ENCODE measurements at regions not wholly inside any gene's neighbourhood (a gene's known extent, or its start where the extent isn't known, plus 50 kb on each side); places are given as distances from the start of the nearest gene placed in this dataset.

DNA sequence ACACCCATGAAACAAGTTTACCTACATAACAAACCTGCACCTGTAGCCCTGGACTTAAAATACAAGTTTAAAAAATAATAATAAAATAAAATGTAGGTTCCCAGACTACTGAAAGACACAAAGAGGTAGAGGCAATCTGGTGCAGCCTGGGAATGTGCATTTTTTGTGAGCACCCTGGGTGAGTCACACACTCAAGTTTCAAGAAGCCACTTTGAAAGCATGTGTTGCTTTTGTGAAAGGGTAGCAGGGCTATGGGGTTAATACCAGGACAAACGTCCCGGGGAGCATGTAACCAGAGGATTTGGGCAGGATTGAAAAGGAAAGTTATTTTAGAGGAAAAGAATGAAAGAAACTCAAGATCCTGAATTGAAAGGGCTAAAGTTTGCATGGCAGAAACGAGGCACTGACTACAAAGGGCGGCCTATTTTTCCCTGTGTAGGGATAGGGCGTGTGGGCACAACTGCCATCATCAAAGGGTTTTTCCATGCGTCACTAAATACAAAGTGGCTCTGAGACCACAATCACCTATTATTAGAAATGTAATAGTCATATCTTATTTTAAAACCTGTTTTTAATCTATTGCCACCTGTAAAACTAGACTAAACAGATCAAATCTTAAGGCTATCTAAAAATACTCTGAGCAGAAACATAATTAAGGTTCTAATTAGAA, 314.9 kb downstream of the COG6 start:
- no peaks in the 10 kb centered on the region for H3F3A ChIP-seq (ENCODE audit: insufficient read depth)
- H2AFZ ChIP-seq (ENCODE audit: low read depth, low read length, severe bottlenecking), result no peak overlapping the region
- TF ChIP-seq, protein P1, sequence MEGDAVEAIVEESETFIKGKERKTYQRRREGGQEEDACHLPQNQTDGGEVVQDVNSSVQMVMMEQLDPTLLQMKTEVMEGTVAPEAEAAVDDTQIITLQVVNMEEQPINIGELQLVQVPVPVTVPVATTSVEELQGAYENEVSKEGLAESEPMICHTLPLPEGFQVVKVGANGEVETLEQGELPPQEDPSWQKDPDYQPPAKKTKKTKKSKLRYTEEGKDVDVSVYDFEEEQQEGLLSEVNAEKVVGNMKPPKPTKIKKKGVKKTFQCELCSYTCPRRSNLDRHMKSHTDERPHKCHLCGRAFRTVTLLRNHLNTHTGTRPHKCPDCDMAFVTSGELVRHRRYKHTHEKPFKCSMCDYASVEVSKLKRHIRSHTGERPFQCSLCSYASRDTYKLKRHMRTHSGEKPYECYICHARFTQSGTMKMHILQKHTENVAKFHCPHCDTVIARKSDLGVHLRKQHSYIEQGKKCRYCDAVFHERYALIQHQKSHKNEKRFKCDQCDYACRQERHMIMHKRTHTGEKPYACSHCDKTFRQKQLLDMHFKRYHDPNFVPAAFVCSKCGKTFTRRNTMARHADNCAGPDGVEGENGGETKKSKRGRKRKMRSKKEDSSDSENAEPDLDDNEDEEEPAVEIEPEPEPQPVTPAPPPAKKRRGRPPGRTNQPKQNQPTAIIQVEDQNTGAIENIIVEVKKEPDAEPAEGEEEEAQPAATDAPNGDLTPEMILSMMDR (IDR thresholded peaks at IDR 0.05; ENCODE audit: insufficient read depth, low read length, poor library complexity, severe bottlenecking), result no peak
- no peak for TF ChIP-seq EZH2phosphoT487 (conservative IDR thresholded peaks at IDR 0.05; ENCODE audit: low read length)
- no peaks in the 10 kb centered on the region for H3K9me2 ChIP-seq (replicated peaks; ENCODE audit: insufficient read depth, low read length)
- H3K4me3 ChIP-seq (ENCODE audit: insufficient read depth, low read length, poor library complexity, severe bottlenecking), result no peak overlapping the region
- no peak overlapping the region for H3K9ac ChIP-seq (ENCODE audit: low read length)
- H3K9me3 ChIP-seq (ENCODE audit: insufficient read depth, low read length), result no peaks in the 10 kb centered on the region
- no peaks in the 10 kb centered on the region for H3K79me2 ChIP-seq (ENCODE audit: insufficient read depth, low read length)
- H3K4me2 ChIP-seq (ENCODE audit: low read depth, low read length, poor library complexity, severe bottlenecking), result no peak overlapping the region
- no peaks in the 10 kb centered on the region for H4K20me1 ChIP-seq (ENCODE audit: low read depth, low read length)
- H3K36me3 ChIP-seq (ENCODE audit: low read length), result no peaks in the 10 kb centered on the region
- no peaks in the 10 kb centered on the region for H3K27me3 ChIP-seq (ENCODE audit: low read length)
- H3K27ac ChIP-seq (ENCODE audit: low read depth, low read length), result no peak overlapping the region

DNA sequence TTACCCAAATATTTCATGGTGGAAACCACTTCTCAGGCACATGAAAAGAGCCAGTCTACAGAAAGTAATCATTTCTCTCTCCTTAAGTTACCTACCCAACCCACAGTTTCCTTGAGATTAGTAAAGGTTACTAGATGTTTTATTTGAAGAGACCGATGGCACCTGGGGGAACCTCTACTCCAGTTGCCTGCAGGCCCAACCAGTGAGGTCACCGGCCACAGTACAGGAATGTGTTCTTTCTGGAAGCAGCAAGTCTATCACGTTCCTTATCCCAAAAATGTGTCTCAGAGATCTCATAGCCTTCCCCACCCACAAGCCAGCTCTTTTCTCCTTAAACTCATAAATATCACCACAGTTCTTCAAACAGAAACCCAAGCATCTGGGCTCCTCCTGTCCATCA, 316.1 kb downstream of the COG6 start:
- no peaks in the 10 kb centered on the region for H4K20me1 ChIP-seq (ENCODE audit: low read depth, low read length)
- no peak overlapping the region for H3K4me2 ChIP-seq (ENCODE audit: low read depth, low read length, poor library complexity, severe bottlenecking)
- no peak overlapping the region for H3K27ac ChIP-seq (ENCODE audit: low read depth, low read length)
- no peaks in the 10 kb centered on the region for H3K9me3 ChIP-seq (ENCODE audit: insufficient read depth, low read length)
- no peaks in the 10 kb centered on the region for H3F3A ChIP-seq (ENCODE audit: insufficient read depth)
- H3K9ac ChIP-seq (ENCODE audit: low read length), result no peak overlapping the region
- H2AFZ ChIP-seq (ENCODE audit: low read depth, low read length, severe bottlenecking), result no peak overlapping the region
- TF ChIP-seq EZH2phosphoT487 (conservative IDR thresholded peaks at IDR 0.05; ENCODE audit: low read length), result no peak
- TF ChIP-seq, protein P1 (IDR thresholded peaks at IDR 0.05; ENCODE audit: insufficient read depth, low read length, poor library complexity, severe bottlenecking), result no peak
- no peaks in the 10 kb centered on the region for H3K27me3 ChIP-seq (ENCODE audit: low read length)
- H3K79me2 ChIP-seq (ENCODE audit: insufficient read depth, low read length), result no peaks in the 10 kb centered on the region
- H3K4me3 ChIP-seq (ENCODE audit: insufficient read depth, low read length, poor library complexity, severe bottlenecking), result no peak overlapping the region
- no peaks in the 10 kb centered on the region for H3K9me2 ChIP-seq (replicated peaks; ENCODE audit: insufficient read depth, low read length)
- H3K36me3 ChIP-seq (ENCODE audit: low read length), result no peaks in the 10 kb centered on the region

DNA sequence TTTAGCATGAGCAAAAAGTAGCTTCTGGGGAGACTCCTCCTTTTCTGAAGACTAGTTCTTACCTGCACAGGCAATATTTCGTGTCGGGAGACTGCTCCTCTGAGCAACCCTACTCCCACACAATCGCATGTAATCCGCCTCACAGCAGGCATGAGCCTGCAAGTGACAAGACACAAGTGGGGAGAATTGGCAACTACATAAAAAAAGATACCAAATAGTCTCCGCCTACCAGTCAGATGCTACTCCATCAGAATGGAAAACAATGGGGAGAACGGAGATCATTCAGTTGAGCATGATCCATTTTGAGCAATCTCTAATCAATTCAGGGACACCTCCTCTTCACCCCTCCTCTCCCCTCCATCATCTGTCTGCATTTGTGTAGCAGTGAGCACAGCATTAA, 321.0 kb downstream of the COG6 start:
- no peak overlapping the region for H3K4me2 ChIP-seq (ENCODE audit: low read depth, low read length, poor library complexity, severe bottlenecking)
- H3K9ac ChIP-seq (ENCODE audit: low read length), result no peak overlapping the region
- H3K27me3 ChIP-seq (ENCODE audit: low read length), result no peaks in the 10 kb centered on the region
- H3K27ac ChIP-seq (ENCODE audit: low read depth, low read length), result no peak overlapping the region
- no peak overlapping the region for H2AFZ ChIP-seq (ENCODE audit: low read depth, low read length, severe bottlenecking)
- H4K20me1 ChIP-seq (ENCODE audit: low read depth, low read length), result no peaks in the 10 kb centered on the region
- no peak overlapping the region for H3K4me3 ChIP-seq (ENCODE audit: insufficient read depth, low read length, poor library complexity, severe bottlenecking)
- no peaks in the 10 kb centered on the region for H3F3A ChIP-seq (ENCODE audit: insufficient read depth)
- H3K9me2 ChIP-seq (replicated peaks; ENCODE audit: insufficient read depth, low read length), result no peaks in the 10 kb centered on the region
- no peaks in the 10 kb centered on the region for H3K9me3 ChIP-seq (ENCODE audit: insufficient read depth, low read length)
- no peaks in the 10 kb centered on the region for H3K79me2 ChIP-seq (ENCODE audit: insufficient read depth, low read length)
- TF ChIP-seq, protein P1 (IDR thresholded peaks at IDR 0.05; ENCODE audit: insufficient read depth, low read length, poor library complexity, severe bottlenecking), result no peak
- TF ChIP-seq EZH2phosphoT487 (conservative IDR thresholded peaks at IDR 0.05; ENCODE audit: low read length), result no peak
- H3K36me3 ChIP-seq (ENCODE audit: low read length), result no peaks in the 10 kb centered on the region

Data from SU-DHL-6 (cell line).